GM21576 (cell line): ENCODE measurements at regions not wholly inside any gene's neighbourhood (a gene's known extent, or its start where the extent isn't known, plus 50 kb on each side); places are given as distances from the start of the nearest gene placed in this dataset.
A peak's percentile ranks its signal among the peaks of the same experiment; 100 is the strongest.
"Not testable (repeated sequence)": the region's sequence is repeated elsewhere in the genome, so short reads cannot be mapped to it uniquely, and the experiment has no call there.

Experiments used
- ATAC-seq: cut with Tn5 transposase; IDR thresholded peaks from one replicate; pipeline ENCODE4 v1.9.1; 2021; ENCODE audit warnings: mild to moderate bottlenecking, moderate library complexity; ENCODE audit not compliant: unreplicated experiment

- no peak for ATAC-seq
These were observed 167.1 kb upstream of the CRBN start for GRCh38 chr3:3346556-3346955.

- ATAC-seq, result no peak
These were observed 162.7 kb upstream of the CRBN start for GRCh38 chr3:3342141-3342540.

GRCh38 chr3:3340965-3341895 is 161.7 kb upstream of the CRBN start:
- no peak for ATAC-seq

GRCh38 chr3:3340526-3340925 is 161.0 kb upstream of the CRBN start:
- no peak for ATAC-seq

GRCh38 chr3:3335903-3336302 is 156.4 kb upstream of the CRBN start:
- no peak for ATAC-seq

- ATAC-seq, result no peak
These were observed 155.0 kb upstream of the CRBN start for GRCh38 chr3:3334491-3334890.

- no peak for ATAC-seq
These were observed 154.1 kb upstream of the CRBN start for GRCh38 chr3:3333571-3333970.

GRCh38 chr3:3316521-3316920 is 137.0 kb upstream of the CRBN start:
- no peak for ATAC-seq

GRCh38 chr3:3315846-3316245 is 136.4 kb upstream of the CRBN start:
- ATAC-seq, result no peak

- no peak for ATAC-seq
These were observed 130.4 kb upstream of the CRBN start for GRCh38 chr3:3309887-3310286.

- no peak for ATAC-seq
These were observed 129.3 kb upstream of the CRBN start for GRCh38 chr3:3308809-3309208.

- ATAC-seq, result no peak
These were observed 128.0 kb upstream of the CRBN start for GRCh38 chr3:3307491-3307890.

GRCh38 chr3:3305841-3306240 is 126.3 kb upstream of the CRBN start:
- no peak for ATAC-seq

- ATAC-seq, result no peak
These were observed 125.6 kb upstream of the CRBN start for GRCh38 chr3:3305084-3305483.

- no peak for ATAC-seq
These were observed 124.1 kb upstream of the CRBN start for GRCh38 chr3:3303636-3304035.

GRCh38 chr3:3302964-3303363 is 123.5 kb upstream of the CRBN start:
- ATAC-seq, result no peak

GRCh38 chr3:3301476-3301875 is 122.0 kb upstream of the CRBN start:
- no peak for ATAC-seq

GRCh38 chr3:3296979-3297381 is 117.5 kb upstream of the CRBN start:
- no peak for ATAC-seq

GRCh38 chr3:3295586-3295985 is 116.1 kb upstream of the CRBN start:
- ATAC-seq, result no peak

- ATAC-seq, result not testable (repeated sequence)
These were observed 112.3 kb upstream of the CRBN start for GRCh38 chr3:3291756-3292283.

GRCh38 chr3:3288255-3288654 is 108.8 kb upstream of the CRBN start:
- ATAC-seq, result no peak

GRCh38 chr3:3286014-3286413 is 106.5 kb upstream of the CRBN start:
- no peak for ATAC-seq

GRCh38 chr3:3281024-3281423 is 101.5 kb upstream of the CRBN start:
- ATAC-seq, result peak; percentile 92
